ENCODE measurements at regions not wholly inside any gene's neighbourhood (a gene's known extent, or its start where the extent isn't known, plus 50 kb on each side); places are given as distances from the start of the nearest gene placed in this dataset.

- TF ChIP-seq ETS1 (conservative IDR thresholded peaks at IDR 0.05; ENCODE audit: control insufficient read depth, low read depth, low read length) (no peak), TFAP4 (CRISPR knock-in tag; IDR thresholded peaks at IDR 0.05; ENCODE audit: borderline replicate concordance) (no peak), ZNF398 (CRISPR knock-in tag; IDR thresholded peaks at IDR 0.05) (no peak), ARID1B (IDR thresholded peaks at IDR 0.05) (peak; percentile 97), PRMT5 (CRISPR knock-in tag; IDR thresholded peaks at IDR 0.05) (no peak), SRSF3 (IDR thresholded peaks at IDR 0.05; ENCODE audit: insufficient read depth, low read length) (no peak), NEUROD1 (IDR thresholded peaks at IDR 0.05; ENCODE audit: borderline replicate concordance, low read depth, low read length, partially characterized antibody) (peak; percentile 83), ZBTB17 (CRISPR knock-in tag; IDR thresholded peaks at IDR 0.05) (peak; percentile 53; the same call in 1 of the 2 replicates), FOXA3 (CRISPR knock-in tag; conservative IDR thresholded peaks at IDR 0.05 in 1 of 2, IDR thresholded peaks at IDR 0.05 in 1 of 2) (no peak)
- TF ChIP-seq, protein P1, sequence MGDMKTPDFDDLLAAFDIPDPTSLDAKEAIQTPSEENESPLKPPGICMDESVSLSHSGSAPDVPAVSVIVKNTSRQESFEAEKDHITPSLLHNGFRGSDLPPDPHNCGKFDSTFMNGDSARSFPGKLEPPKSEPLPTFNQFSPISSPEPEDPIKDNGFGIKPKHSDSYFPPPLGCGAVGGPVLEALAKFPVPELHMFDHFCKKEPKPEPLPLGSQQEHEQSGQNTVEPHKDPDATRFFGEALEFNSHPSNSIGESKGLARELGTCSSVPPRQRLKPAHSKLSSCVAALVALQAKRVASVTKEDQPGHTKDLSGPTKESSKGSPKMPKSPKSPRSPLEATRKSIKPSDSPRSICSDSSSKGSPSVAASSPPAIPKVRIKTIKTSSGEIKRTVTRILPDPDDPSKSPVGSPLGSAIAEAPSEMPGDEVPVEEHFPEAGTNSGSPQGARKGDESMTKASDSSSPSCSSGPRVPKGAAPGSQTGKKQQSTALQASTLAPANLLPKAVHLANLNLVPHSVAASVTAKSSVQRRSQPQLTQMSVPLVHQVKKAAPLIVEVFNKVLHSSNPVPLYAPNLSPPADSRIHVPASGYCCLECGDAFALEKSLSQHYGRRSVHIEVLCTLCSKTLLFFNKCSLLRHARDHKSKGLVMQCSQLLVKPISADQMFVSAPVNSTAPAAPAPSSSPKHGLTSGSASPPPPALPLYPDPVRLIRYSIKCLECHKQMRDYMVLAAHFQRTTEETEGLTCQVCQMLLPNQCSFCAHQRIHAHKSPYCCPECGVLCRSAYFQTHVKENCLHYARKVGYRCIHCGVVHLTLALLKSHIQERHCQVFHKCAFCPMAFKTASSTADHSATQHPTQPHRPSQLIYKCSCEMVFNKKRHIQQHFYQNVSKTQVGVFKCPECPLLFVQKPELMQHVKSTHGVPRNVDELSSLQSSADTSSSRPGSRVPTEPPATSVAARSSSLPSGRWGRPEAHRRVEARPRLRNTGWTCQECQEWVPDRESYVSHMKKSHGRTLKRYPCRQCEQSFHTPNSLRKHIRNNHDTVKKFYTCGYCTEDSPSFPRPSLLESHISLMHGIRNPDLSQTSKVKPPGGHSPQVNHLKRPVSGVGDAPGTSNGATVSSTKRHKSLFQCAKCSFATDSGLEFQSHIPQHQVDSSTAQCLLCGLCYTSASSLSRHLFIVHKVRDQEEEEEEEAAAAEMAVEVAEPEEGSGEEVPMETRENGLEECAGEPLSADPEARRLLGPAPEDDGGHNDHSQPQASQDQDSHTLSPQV (IDR thresholded peaks at IDR 0.05): no peak
- TF ChIP-seq, protein P2, sequence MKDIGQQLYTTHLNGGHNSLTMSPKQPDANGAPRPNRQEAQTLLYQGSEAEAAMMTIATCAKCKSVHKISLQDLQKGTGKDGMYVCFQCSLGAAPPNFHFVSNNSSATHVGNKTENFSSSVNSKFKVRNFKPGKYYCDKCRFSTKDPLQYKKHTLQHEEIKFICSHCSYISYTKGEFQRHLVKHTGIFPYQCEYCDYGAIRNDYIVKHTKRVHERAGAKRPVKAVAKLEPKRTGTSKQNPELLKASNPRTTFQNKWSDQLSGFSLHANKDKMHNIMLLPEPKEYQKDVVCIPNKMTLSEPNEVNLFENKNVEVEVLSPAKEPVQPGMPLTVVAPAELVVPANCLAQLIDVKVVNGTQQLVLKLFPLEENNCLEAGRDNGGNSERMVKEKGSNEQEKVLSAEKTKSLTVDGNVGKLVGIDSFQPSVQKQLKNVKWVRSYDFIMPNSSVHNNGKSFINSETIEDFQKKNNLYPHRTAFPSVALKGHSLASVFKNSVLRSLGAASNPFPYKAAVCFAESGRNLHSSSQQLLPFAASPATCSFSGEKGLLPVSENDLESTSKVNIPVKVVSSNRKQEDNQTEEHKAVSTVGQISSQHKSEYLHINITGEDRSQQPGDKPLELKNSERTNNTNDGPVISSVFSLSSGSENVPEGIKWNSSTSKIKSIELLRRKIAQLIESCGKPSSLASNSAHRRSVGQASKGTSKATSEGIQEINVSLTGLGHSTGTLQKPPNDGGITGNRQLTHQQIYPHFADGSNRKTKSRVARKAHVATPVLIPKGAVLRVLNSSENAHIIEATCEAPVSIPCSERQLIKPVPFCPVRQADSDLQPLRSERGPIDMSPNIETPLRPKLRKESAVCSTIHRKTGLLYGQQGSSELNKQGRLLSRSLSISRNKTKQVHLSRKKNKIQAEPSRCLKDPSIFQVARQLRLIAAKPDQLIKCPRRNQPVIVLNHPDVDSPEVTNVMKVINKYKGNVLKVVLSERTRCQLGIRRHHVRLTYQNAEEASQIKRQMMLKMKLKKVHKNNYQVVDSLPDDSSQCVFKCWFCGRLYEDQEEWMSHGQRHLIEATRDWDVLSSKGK (CRISPR knock-in tag; IDR thresholded peaks at IDR 0.05): no peak
- TF ChIP-seq, protein P3, sequence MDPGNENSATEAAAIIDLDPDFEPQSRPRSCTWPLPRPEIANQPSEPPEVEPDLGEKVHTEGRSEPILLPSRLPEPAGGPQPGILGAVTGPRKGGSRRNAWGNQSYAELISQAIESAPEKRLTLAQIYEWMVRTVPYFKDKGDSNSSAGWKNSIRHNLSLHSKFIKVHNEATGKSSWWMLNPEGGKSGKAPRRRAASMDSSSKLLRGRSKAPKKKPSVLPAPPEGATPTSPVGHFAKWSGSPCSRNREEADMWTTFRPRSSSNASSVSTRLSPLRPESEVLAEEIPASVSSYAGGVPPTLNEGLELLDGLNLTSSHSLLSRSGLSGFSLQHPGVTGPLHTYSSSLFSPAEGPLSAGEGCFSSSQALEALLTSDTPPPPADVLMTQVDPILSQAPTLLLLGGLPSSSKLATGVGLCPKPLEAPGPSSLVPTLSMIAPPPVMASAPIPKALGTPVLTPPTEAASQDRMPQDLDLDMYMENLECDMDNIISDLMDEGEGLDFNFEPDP (CRISPR knock-in tag; IDR thresholded peaks at IDR 0.05): no peak
Measured at GRCh38 chr7:112573302-112574039, 92.7 kb downstream of the LSMEM1 start (continued).
